ENCODE measurements at regions not wholly inside any gene's neighbourhood (a gene's known extent, or its start where the extent isn't known, plus 50 kb on each side); places are given as distances from the start of the nearest gene placed in this dataset.

- no peak for TF ChIP-seq CTCF (IDR thresholded peaks at IDR 0.05)
- TF ChIP-seq POLR2A (IDR thresholded peaks at IDR 0.05), result no peak
Measured at GRCh38 chr3:74119221-74119620, 494.5 kb upstream of the PDZRN3 start.

Data from vagina (tissue), 2 donors.